ENCODE measurements at regions not wholly inside any gene's neighbourhood (a gene's known extent, or its start where the extent isn't known, plus 50 kb on each side); places are given as distances from the start of the nearest gene placed in this dataset.

- TF ChIP-seq EZH2phosphoT487 (IDR thresholded peaks at IDR 0.05; ENCODE audit: insufficient read depth, low read depth), result no peak
- no peak for TF ChIP-seq EZH2 (IDR thresholded peaks at IDR 0.05; ENCODE audit: insufficient read depth, poor library complexity, severe bottlenecking)
Measured at GRCh38 chr7:32410545-32410944, 79.6 kb downstream of the LSM5 start.
